ENCODE measurements at regions not wholly inside any gene's neighbourhood (a gene's known extent, or its start where the extent isn't known, plus 50 kb on each side); places are given as distances from the start of the nearest gene placed in this dataset.

- TF ChIP-seq POLR2A (IDR thresholded peaks at IDR 0.05): no peak
- no peak for TF ChIP-seq CTCF (IDR thresholded peaks at IDR 0.05)
These were observed 116.0 kb downstream of the GALR1 start for GRCh38 chr18:77365667-77366066.

All from vagina (tissue), 2 donors.